Fibroblast of villous mesenchyme (primary cell): ENCODE measurements at regions not wholly inside any gene's neighbourhood (a gene's known extent, or its start where the extent isn't known, plus 50 kb on each side); places are given as distances from the start of the nearest gene placed in this dataset.

Source experiments
- DNase-seq: peaks from one replicate; pipeline ENCODE4 v3.0.0-alpha.2; 2010; ENCODE audit warnings: low read depth
- H3K4me3 ChIP-seq: 2 replicates; pipeline ENCODE4 v1.5.1; 2011; ENCODE audit warnings: low read depth, mild to moderate bottlenecking, low read length
- CTCF ChIP-seq: IDR thresholded peaks from 2 replicates; pipeline ENCODE4 v1.5.1; 2012; ENCODE audit warnings: low read depth, mild to moderate bottlenecking, low read length; ENCODE audit not compliant: insufficient read depth

GRCh38 chr2:120922571-120923332 lies 187.1 kb downstream of the GLI2 start:
- no peak for TF ChIP-seq CTCF
- no peak for DNase-seq
- H3K4me3 ChIP-seq, result no peak overlapping the region

DNA sequence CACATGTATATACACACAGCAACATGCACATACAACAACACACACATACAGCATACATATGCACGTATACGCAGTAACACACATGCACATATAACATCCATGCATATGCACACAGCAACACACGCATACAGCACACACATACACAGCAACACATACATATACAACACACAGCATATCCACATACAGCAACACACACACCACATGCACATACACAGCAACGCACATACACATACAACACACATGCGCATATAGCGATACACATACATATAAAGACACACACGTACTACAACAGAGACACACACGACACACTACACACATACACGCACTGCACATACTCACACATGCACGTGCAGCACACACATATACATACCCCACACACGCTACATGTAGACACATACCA lies 187.8 kb downstream of the GLI2 start:
- no peak for TF ChIP-seq CTCF
- H3K4me3 ChIP-seq, result no peak overlapping the region
- DNase-seq, result no peak

DNA sequence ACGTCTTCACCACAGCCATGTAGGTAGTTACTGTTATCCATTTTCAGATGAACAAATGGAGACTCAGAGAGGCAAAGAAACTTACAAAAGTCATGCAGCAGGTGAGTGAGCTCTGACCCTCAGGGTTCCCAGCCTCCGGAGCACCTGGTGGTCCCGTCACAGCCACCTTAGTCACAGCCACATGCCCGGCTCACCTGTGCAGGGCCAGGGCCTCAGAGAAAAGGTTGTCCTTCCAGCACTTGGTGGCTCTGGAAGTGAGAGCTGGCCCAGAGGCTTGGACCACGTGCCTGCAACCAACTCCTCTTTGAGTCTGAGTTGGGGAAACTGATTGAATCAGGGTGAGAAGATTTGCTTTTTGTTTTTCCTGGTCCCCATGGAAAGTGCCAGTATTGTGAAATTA lies 189.3 kb downstream of the GLI2 start:
- no peak for TF ChIP-seq CTCF
- DNase-seq, result no peak
- H3K4me3 ChIP-seq, result no peak overlapping the region

GRCh38 chr2:120926463-120927264 lies 191.0 kb downstream of the GLI2 start:
- DNase-seq, result peak; percentile 32
- no peak for TF ChIP-seq CTCF
- H3K4me3 ChIP-seq, result no peak overlapping the region

DNA sequence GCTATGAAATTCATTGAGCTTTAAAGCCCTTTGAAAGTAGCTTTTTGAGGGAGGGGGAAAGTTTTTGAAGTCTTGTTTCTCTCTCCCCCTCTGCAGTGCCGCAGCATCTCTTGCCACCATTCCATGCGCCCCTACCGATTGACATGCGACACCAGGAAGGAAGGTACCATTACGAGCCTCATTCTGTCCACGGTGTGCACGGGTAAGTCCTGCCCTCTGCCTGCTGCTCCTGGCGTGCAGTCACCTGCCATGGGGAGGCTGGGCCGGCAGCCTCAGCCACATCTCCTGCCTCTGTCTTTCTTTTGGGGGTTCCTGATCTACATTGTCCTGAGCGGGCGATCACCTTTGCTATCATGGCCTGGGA lies 191.6 kb downstream of the GLI2 start:
- no peak for TF ChIP-seq CTCF
- DNase-seq, result no peak
- no peak overlapping the region for H3K4me3 ChIP-seq

DNA sequence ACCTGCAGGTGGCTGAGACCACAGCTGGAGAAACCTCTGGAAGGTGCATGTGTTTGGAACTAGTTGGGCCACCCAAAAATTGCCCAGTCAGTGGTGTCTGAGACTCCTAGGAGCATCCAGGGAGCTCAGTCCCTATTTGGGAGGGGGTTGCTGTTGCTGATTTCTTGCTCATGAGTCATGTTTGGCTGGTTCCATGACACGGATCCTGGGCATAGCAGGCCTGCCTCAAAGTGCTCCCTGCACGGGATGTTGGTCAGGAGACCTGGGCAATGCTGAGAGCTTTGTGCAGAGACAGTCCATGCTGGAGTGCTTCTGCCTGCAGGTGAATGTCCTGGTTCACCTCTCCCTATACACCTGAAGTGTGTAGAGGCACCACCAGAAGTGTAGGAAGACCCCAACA lies 194.2 kb downstream of the GLI2 start:
- H3K4me3 ChIP-seq, result no peak overlapping the region
- no peak for DNase-seq
- TF ChIP-seq CTCF, result no peak

DNA sequence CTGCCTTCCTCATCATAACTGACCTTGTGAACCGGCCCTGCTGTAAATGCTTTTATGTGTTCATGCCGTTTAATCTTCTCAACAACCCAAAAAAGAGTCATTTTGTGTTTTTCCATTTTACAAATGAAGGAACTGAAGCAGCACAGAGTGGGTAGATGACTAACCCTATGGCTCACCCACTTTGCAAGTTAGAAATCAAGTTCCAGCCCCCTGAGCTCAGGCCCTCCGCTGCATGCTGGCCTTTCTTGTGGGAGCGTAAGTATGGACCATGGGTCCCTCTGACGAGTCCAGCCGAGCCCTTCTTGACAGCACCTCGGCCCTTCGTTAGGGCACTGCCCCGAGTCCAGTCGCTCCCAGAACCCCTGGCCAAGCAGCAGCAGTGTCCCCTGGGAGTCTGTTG lies 194.6 kb downstream of the GLI2 start:
- no peak overlapping the region for H3K4me3 ChIP-seq
- TF ChIP-seq CTCF, result no peak
- DNase-seq, result no peak
